Panc1 (cell line): ENCODE measurements at regions not wholly inside any gene's neighbourhood (a gene's known extent, or its start where the extent isn't known, plus 50 kb on each side); places are given as distances from the start of the nearest gene placed in this dataset.

Experiments used
- CTCF ChIP-seq: fragments of 450-650 bp; IDR thresholded peaks from 2 replicates; pipeline ENCODE4 v1.5.1; 2017; ENCODE audit warnings: mild to moderate bottlenecking
- TCF7L2 ChIP-seq: IDR thresholded peaks from 2 replicates; pipeline ENCODE4 v1.6.1; 2011; ENCODE audit warnings: mild to moderate bottlenecking, low read depth, low read length, inconsistent platforms

GRCh38 chr2:106997204-106997603 lies 111.2 kb upstream of the ST6GAL2 start:
- TF ChIP-seq CTCF (no peak), TCF7L2 (no peak)
